PC-9 (cell line): ENCODE measurements at regions not wholly inside any gene's neighbourhood (a gene's known extent, or its start where the extent isn't known, plus 50 kb on each side); places are given as distances from the start of the nearest gene placed in this dataset.

Experiments
- EZH2 ChIP-seq: fragments of 200-600 bp; sonication (generic); IDR thresholded peaks from 2 replicates; pipeline ENCODE4 v1.8.0; 2017; ENCODE audit warnings: antibody characterized with exemption, low read depth
- TF ChIP-seq, protein P1 (sequence below): fragments of 200-600 bp; sonication (generic); conservative IDR thresholded peaks from 2 replicates; pipeline ENCODE4 v1.6.1; 2017; ENCODE audit warnings: mixed run types, antibody characterized with exemption, mild to moderate bottlenecking, moderate library complexity

DNA sequence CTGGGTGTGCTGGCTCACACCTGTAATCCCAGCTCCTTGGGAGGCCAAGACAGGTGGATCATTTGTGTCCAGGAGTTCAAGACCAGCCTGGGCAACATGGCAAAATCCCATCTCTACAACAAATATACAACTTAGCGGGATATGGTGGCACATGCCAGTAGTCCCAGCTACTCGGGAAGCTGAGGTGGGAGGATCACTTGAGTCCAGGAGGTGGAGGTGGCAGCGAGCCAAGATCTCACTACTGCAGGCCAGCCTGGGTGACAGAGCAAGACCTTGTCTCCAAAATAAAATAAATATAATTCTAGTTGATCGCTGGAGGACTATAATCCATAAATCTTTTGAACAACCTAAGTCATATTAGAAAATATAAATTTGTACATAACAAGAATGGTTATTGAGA lies 1061.5 kb upstream of the PCDH9 start:
- TF ChIP-seq, protein P1, sequence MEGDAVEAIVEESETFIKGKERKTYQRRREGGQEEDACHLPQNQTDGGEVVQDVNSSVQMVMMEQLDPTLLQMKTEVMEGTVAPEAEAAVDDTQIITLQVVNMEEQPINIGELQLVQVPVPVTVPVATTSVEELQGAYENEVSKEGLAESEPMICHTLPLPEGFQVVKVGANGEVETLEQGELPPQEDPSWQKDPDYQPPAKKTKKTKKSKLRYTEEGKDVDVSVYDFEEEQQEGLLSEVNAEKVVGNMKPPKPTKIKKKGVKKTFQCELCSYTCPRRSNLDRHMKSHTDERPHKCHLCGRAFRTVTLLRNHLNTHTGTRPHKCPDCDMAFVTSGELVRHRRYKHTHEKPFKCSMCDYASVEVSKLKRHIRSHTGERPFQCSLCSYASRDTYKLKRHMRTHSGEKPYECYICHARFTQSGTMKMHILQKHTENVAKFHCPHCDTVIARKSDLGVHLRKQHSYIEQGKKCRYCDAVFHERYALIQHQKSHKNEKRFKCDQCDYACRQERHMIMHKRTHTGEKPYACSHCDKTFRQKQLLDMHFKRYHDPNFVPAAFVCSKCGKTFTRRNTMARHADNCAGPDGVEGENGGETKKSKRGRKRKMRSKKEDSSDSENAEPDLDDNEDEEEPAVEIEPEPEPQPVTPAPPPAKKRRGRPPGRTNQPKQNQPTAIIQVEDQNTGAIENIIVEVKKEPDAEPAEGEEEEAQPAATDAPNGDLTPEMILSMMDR: no peak
- no peak for TF ChIP-seq EZH2
